ENCODE measurements at regions not wholly inside any gene's neighbourhood (a gene's known extent, or its start where the extent isn't known, plus 50 kb on each side); places are given as distances from the start of the nearest gene placed in this dataset.
A peak's percentile ranks its signal among the peaks of the same experiment; 100 is the strongest.

DNA sequence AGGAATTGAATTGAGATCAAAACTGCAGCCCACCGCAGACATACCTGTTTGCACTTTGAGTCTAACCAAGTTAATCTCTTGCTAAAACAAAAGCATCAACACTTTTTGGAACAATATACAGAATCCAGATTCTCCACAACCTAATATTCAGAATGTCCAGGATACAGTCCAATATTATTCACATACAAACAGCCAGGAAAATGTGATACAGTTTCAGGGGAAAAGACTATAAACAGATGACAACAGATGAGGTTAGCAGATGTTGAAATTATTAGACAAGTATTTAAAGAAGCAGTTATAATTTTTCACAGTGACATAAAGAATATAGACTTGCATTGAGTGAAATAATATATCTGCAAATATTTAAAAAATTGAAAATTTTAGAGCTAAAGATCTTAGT lies 678.1 kb upstream of the CXADR start:
- no peak for DNase-seq (ENCODE audit: low spot score)

DNA sequence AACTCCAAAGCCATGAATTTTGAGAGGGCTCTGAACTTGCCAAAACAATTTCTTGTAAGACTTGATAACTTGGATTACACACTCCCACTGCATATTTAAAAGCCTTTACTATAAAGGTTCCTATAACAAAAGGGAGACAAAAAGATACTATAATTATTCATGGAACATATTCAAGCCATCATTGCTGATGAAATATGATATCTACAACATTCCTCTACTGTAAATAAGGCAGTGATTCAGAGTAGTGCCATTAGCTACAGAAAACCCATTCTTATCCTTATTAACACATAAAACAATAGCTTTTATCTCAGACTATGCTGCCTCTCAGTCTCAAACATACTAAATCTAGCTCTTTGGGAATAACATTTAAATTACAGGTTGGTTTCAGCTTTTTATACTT lies 675.5 kb upstream of the CXADR start:
- no peak for DNase-seq (ENCODE audit: low spot score)

DNA sequence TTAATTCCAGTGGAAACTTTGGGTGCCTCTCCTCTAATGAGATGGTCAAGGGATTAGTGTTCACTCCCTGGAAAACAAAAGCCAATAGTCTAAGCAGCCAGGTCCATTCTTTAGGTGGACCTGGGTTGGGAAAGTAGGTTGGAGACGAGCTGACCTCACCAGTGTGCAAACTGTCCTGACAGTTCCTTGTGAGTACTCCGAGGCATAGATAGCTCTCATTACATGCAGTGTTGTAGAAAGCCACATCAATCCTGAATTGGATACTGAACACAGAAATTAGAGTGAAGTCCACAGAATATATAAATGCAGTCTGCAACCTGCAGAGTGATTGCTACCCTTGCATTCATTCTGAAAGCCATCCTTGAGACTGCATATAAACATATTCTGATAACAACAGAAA lies 675.1 kb upstream of the CXADR start:
- no peak for DNase-seq (ENCODE audit: low spot score)

DNA sequence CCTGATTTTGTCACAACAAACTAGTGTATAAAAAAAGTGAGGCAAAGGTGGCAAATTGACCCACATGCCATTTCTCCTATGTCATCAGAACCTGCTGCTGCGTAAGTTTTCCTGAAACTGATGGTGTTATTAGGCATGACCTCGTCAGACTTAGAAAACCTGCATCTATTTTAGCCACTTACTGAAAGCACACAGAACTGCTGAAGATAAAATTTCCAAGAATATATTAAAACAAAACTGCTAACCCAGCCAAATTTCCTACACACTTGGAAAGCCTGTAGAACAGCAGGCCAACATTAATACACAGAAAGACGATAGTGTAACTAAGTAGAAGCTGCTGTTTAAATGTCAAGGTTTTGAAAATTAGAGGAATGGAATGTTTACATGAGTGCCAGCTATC lies 674.5 kb upstream of the CXADR start:
- no peak for DNase-seq (ENCODE audit: low spot score)

DNA sequence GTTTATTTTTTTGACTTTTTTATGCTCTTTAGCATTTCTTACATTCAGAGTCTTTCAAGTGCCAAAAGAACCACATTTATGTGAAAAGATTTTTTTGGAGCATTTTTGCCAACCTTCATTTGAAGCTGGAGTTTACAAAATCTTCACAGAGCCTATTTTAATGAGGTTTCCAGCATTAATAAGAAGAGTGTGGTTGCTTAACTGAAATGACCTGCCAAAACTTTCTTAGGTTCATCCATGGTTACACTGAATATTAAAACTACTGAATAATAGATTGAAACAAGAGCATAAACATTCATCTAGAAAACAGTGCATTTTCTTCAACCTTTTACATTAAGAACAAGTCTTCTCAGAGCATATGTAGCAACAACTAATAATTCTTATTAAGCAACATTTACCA lies 672.3 kb upstream of the CXADR start:
- DNase-seq (ENCODE audit: low spot score), result no peak

DNA sequence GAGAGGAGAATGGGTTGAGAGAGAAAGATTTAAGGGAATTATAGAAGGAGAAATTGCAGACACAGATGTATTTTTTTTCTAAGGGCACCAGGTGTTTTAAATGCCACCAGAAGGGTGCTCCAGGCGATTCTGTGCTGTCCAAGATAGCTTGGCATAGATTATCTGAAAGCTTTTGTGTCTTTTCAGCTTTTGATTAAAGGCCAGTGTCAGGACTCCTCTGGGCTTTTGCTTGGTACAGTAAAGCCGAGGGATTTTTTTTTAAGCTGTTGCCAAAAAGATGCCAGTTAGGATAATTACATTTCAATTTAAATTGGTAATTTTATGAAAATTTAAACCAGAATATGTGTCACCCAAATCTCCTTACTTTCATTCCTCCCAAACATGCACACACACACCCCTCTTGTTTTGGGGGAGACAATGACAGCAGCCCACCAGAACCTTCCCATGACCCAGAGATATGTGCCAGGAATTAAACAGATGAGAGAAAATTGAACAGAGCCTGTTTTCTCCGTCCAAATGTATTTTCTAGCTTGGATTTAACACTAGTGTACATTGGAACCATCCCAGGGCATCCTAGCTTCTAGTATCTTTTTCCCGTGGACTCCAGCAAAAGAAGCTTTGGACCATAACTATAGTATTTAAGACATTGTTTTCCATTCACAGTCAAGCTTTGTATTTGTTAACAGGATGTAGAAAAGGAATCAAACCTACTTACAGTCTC lies 670.7 kb upstream of the CXADR start:
- no peak for DNase-seq (ENCODE audit: low spot score)

DNA sequence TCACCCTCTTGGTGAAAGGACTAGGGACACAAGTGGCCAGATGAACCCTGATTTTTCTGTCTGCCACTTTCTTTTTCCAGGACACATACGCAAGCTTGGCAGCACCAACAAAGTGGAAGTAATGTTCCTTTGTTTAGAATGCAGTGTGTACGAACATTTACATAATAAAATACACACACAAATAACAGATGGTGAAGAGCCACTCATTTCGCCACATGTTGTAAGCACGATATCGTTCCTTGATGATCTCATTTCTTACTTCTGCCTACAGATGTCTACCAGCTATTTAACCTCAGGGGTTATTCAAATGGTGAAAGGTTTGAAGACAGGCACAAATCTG lies 670.2 kb upstream of the CXADR start:
- DNase-seq (ENCODE audit: low spot score), result no peak

DNA sequence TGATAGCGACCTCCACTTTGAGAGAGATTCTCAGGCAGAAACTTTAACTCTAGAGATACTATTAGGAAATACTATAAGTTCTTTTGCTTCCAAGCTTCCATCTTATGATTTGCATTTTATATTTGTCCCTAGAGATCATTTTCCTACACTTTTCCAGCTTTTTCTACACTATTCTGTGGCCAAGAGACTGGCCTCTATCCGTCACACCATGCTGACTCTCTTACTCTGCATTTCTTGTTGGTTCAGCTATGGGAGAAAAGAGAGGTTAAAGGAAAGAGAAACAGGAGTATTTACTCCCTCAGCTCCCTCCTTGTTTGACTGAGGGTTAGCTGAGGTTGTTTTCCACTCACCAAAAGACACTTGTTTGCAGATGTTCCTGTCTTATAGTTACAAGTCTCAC lies 665.6 kb upstream of the CXADR start:
- DNase-seq (ENCODE audit: low spot score), result no peak

DNA sequence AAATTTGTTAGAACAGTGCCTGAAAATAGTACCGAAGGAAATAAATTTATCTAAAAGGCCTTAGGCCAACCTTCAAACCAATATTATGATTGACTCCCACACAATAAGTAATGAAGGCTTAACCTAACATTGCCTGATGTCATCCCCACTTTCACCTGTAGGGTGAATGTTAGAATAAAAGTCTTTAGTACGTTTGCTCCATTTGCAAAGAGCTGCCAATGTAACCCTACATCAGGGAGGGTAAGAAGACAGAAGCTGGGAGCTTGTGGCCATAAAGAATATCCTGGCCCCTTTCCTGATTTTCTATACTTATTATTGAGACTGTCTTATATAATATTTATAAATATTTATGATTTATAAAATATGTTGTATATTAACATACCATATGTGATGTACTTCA lies 661.8 kb upstream of the CXADR start:
- no peak for DNase-seq (ENCODE audit: low spot score)

DNA sequence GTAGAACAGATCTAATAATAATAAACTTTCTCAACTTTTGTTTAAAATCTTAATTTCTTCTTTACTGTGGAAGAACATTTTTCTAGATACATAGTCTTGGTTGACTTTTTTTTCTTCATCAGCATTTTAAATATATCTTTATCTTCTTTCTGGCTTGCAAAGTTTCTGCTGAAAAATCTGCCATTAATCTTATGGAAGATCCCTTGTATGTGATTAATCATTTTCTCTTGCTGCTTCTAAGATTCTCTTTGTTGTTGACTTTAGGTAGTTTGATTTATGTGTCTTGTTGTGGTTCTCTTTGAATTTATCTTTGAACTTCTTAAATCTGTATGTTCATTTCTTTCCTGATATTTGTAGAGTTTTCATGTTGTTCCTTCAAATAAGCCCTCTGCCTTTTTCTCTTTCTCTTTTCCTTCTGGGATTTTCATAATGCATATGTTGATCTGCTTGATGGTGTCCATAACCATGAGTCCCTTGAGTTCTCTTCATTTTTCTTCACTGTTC lies 657.6 kb upstream of the CXADR start:
- no peak for DNase-seq (ENCODE audit: low spot score)

DNA sequence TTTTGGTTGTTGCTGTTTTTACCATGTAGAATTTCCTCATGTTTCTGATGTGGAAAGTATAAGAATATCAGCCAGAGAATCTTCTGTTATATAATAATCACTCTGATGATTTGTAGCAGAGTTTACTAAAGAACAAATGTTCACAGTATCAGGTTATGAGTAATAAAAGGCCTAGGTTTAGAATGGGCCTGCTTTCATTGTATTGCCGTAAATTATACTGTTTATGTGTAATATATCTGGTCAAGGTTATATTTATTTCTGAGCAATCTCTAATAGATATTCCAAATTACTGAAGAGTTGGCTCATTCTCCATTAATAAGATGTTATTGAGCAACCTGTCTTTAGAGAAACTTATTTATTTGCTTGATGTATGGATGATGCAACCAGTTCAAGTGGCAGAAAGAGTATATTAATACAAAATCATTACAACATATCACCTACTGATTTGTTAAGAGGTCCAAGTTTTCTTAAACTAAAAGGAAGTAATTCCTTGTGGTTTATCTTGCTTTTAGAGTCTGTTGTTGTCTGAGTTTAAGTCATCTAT lies 649.4 kb upstream of the CXADR start:
- no peak for DNase-seq (ENCODE audit: low spot score)

DNA sequence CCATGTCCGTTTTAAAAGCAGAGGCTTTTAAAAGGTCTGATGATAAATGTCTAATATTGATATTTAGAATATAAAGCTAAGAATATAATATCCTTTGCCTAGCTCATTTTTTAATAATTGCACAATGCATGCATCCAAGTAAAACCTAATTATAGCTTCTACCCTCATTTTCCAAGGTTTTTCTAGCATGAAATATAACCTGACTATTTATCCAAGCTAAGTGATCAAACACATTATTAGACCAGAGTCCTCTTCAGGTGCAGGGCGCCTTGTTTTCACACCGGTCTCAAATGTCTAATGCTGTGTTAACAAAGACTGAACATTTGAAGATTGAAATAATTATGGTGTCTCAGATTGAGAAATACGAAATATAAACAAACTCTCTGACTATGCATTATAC lies 648.9 kb upstream of the CXADR start:
- no peak for DNase-seq (ENCODE audit: low spot score)

DNA sequence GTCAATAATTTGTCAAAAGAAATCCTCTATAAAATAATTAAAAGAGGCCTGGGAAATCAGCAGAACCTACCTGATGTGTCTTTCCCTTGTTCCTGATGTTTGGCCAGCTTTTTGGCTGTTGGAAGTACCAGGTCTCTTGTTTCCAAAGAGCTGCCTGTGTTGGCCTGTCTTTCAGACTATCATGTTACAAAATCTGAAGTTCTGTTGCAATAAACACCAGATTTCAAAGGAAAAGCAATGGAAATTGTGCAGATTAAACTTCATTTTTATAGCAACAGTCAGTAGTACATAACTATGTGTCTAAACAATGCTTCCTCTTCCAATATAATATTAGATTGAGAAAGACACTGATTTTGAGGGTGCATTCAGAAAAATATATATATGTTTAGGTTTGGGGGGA lies 647.2 kb upstream of the CXADR start:
- DNase-seq (ENCODE audit: low spot score), result no peak

DNA sequence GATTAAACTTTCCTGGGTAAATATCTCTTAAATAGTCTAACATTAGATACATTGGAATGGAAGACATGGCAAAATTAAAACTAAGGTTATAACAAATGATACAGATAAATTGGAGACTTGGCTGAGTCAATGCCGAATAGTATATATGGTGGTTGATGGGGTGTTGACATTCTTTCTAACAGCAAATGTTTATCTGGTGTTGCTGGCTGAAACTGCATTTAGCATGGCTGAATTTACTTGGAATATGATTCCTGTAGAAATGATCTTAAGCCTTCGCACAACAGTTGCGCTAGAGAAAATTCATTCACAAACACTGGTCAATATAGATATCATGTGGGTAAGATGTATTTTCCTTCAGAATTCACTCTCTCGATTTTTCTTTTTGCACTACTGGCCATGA lies 646.0 kb upstream of the CXADR start:
- no peak for DNase-seq (ENCODE audit: low spot score)

DNA sequence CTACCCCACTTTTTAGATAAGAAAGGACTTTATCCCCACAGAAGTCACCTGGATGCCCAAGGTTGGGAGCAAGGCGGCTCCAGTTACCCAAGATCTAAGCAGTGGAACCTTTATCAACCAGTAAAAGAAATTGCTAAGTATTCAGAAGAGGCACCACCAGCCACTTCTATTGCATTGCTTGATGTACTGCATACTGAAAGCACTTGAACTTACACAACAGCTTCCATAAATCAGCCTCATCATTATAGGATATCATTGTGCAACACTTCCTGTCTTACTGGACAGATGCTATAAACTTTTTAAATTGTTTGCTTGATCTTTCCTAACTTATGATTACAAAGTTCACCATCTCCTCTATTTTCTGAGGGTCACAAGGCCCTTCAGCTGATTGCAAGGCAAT lies 642.7 kb upstream of the CXADR start:
- DNase-seq (ENCODE audit: low spot score), result no peak

DNA sequence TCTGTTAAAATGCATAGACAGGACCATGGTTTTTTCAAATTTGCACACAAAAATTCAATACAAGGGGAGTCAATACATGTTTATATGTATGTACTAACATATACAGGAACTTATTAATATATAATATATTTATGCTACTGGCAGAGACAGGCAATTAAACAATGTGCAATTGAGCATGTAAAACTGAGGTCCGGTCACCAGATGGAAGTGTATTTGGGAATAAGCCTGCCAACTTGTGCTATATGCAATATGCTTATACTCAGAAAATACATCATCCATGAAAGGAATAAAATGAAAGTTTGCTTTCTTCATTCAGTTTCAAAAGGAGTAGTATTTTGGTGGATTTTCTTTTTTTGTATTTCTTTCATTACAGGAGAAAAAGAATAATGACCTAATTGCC lies 640.2 kb upstream of the CXADR start:
- DNase-seq (ENCODE audit: low spot score), result no peak

DNA sequence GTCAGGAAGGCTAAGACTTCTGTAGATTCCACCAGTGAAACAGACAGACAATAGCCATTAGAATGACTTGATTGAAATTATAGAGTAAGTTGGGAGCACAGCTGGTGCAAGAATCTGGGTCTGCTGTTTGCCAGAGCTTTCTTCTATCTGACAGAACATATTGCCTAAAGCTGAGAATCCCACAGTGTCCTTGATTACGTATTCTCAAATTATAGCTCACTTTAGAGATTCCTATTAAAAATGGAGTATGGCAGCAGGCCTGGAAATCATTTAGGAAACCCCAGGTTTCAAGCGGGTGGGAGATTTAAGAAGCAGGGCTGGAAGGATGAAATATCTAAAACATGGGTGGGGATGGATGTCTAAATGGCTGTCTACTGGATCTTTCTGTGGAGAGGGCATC lies 639.7 kb upstream of the CXADR start:
- no peak for DNase-seq (ENCODE audit: low spot score)

DNA sequence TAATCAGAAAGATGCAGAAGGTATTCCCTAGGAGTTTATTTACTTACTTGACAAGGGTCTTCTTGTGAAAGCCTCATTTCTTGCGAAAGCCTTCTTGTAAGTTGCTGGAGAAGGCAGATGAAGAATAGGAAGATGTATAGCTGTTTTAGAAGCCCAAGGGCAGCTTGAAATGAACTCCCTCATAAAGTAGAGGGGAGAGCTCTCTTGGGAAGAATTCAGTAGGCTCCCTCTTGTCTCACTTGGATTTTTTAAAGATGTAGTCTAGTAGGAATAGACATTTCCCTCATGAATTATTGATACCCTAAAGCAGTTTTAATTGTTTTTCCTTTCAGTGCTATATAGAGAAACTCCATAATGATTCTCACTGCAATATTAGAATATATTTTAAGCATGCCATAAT lies 639.2 kb upstream of the CXADR start:
- no peak for DNase-seq (ENCODE audit: low spot score)

DNA sequence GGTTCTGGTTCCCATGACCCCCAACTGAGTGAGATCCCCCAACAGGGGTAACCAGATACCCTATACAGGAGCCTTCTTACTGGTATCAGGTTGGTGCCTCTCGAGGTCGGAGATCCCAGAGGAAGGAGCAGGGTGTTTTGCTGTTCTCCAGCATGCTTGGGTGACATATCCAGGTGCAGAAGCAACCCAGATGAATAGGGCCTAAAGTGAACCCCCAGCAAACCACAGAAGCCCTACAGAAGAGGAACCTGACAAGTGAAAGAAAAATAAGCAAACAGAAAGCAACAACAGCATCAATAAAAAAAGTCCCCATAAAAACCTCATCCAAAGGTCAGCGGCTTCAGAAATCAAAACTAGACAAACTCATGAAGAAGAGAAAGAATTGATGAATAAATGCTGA lies 633.4 kb upstream of the CXADR start:
- DNase-seq (ENCODE audit: low spot score), result no peak

DNA sequence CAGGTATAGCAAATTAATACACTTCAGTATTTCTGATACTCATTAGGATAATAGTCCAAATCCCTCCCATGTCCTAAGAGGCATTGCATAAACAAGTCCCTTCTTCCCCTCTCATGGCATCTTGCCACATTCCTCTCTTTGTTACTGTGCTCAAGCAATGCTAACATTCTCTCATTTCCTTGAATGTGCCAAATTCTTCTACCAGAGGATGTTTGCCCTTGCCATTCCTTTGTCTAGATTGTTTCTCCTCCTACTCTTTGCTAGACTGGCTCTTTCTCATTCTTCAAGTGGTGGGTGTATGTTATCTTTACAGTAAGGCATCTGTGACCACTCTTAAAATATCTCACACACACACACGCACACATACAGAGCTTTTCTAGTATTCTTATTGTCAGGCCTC lies 621.0 kb upstream of the CXADR start:
- peak; percentile 5 for DNase-seq (ENCODE audit: low spot score)

DNA sequence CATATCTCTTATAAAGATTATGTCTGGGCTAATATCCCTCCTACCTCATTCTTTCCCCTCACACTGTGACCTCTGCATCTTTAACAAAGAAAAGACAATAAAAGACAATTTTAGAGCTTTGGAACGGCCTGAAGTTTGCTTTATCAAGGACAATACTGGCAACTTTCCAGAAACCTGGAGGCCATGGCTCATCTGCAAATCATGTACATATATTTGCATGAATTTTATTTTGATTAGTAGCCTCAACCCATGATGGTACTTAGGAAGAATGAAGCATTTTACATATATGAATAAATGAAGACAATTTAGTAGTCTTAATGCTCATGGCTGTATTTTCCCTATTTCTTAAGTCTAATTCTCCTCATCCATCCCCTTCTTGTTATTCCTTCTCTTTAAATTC lies 612.2 kb upstream of the CXADR start:
- DNase-seq (ENCODE audit: low spot score), result no peak

DNA sequence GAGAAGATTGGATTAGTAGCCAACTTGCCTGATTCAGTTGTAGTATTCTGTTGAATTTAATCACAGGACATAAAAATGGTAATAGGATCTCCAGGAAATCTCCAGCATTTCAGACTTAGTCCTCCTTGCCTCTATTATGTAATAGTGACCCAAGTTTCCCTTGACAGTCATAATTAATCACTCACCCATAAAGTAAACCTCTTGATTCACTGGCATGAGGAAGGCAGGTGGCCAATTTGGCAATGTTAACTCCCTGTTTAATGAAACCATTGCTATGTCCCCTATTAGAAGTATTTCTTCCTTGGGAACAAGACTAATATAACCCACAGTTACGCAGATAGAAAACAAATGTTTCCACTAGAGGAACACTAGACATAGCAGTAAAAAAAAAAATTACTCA lies 604.8 kb upstream of the CXADR start:
- no peak for DNase-seq (ENCODE audit: low spot score)

DNA sequence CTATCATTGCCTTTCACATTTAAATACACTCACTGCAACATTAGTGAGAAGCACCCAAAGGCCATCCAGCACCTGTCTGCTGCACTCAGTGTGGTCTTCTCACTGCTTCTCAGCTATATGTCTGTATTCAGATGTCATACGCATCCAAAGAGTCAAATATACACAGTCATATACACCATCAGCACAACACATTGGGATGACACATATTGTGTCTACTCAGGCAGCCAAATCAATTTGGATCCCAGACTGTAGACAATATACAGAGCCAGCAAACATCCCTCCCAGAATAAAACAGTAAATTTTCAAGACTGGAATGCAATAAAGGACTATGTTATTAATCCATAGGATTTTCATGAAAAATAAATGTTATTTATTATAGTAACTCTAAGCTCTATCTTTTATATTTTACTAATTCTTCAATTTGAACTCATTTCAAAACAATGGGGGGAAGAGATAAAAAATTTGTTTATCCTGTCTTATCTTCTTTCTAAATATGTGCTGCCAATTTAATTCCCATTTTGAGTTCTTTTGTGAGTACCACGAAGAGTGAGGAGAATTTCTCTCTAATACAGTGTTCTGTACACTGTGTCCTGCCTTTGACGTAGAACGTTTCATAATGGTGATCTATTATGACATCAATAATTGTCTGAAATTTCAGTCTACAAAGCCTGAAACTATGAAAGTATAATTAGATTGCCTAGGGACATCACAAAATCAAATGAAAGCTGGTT lies 602.2 kb upstream of the CXADR start:
- DNase-seq (ENCODE audit: low spot score), result no peak

DNA sequence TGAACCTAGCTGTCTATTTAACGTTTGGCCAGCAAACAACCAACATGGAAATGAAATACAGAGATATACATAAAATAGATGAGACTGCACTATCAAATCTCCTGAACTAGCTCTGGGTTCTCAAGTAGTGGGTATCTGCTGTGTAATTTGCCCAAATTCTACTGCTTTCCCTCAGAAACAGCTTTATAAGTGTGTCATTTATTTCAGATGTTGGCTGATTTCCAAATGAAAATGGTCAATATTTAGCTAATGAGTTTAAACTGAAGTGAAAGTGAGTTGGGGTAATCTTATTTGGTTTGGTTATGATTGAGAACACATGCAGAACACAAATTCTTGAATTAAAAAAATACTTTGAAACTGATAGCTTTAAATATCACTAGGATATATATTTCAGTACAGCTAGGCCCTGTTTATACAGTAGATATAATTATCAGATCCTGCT lies 601.7 kb upstream of the CXADR start:
- DNase-seq (ENCODE audit: low spot score), result no peak

Data from AG08396 (cell line).